ENCODE measurements at regions not wholly inside any gene's neighbourhood (a gene's known extent, or its start where the extent isn't known, plus 50 kb on each side); places are given as distances from the start of the nearest gene placed in this dataset.
"Not testable (repeated sequence)": the region's sequence is repeated elsewhere in the genome, so short reads cannot be mapped to it uniquely, and the experiment has no call there.

- Mint-ChIP-seq H3K9me3 (no peaks in the 10 kb centered on the region), H3K4me3 (no peak overlapping the region), H3K27me3 (peaks cover 14% of the 10 kb centered on the region), H3K27ac (no peak overlapping the region), H3K4me1 (no peaks in the 10 kb centered on the region), H3K36me3 (no peaks in the 10 kb centered on the region)
- DNase-seq = no peak
These were observed 55.6 kb downstream of the SOWAHC start for GRCh38 chr2:109669731-109670130.

GRCh38 chr2:109670556-109671411, 56.6 kb downstream of the SOWAHC start:
- H3K4me3 Mint-ChIP-seq = no peak overlapping the region
- H3K27ac Mint-ChIP-seq = peak overlapping the region; percentile 8
- DNase-seq = no peak
- H3K27me3 Mint-ChIP-seq = peaks cover 14% of the 10 kb centered on the region
- H3K4me1 Mint-ChIP-seq = no peaks in the 10 kb centered on the region
- H3K36me3 Mint-ChIP-seq = no peaks in the 10 kb centered on the region
- H3K9me3 Mint-ChIP-seq = no peaks in the 10 kb centered on the region

- no peak for DNase-seq
- Mint-ChIP-seq H3K27ac (no peak overlapping the region), H3K4me3 (no peak overlapping the region)
These were observed 60.9 kb downstream of the SOWAHC start for GRCh38 chr2:109674894-109675534.

GRCh38 chr2:109675666-109676345, 61.6 kb downstream of the SOWAHC start:
- Mint-ChIP-seq H3K4me1 (no peaks in the 10 kb centered on the region), H3K4me3 (no peak overlapping the region), H3K9me3 (no peaks in the 10 kb centered on the region), H3K27me3 (peaks cover 13% of the 10 kb centered on the region), H3K36me3 (no peaks in the 10 kb centered on the region), H3K27ac (no peak overlapping the region)
- no peak for DNase-seq

More at GRCh38 chr2:109674894-109675534, 60.9 kb downstream of the SOWAHC start:
- H3K36me3 Mint-ChIP-seq = no peaks in the 10 kb centered on the region
- no peaks in the 10 kb centered on the region for H3K9me3 Mint-ChIP-seq
- H3K4me1 Mint-ChIP-seq = no peaks in the 10 kb centered on the region
- H3K27me3 Mint-ChIP-seq = peaks cover 10% of the 10 kb centered on the region

- no peaks in the 10 kb centered on the region for H3K9me3 Mint-ChIP-seq
These were observed 62.3 kb downstream of the SOWAHC start for GRCh38 chr2:109676346-109676902.

GRCh38 chr2:109677121-109677731, 63.1 kb downstream of the SOWAHC start:
- not testable (repeated sequence) for H3K4me1 Mint-ChIP-seq, H3K27ac Mint-ChIP-seq, H3K9me3 Mint-ChIP-seq, DNase-seq, H3K36me3 Mint-ChIP-seq, H3K4me3 Mint-ChIP-seq
- H3K27me3 Mint-ChIP-seq = peaks cover 24% of the 10 kb centered on the region

More at GRCh38 chr2:109676346-109676902, 62.3 kb downstream of the SOWAHC start:
- Mint-ChIP-seq H3K36me3 (no peaks in the 10 kb centered on the region), H3K27ac (no peak overlapping the region), H3K4me1 (no peaks in the 10 kb centered on the region), H3K27me3 (peaks cover 19% of the 10 kb centered on the region), H3K4me3 (no peak overlapping the region)
- DNase-seq = no peak

GRCh38 chr2:109677835-109678580, 63.8 kb downstream of the SOWAHC start:
- H3K9me3 Mint-ChIP-seq = no peaks in the 10 kb centered on the region
- no peaks in the 10 kb centered on the region for H3K36me3 Mint-ChIP-seq
- H3K27ac Mint-ChIP-seq = no peak overlapping the region
- H3K4me3 Mint-ChIP-seq = no peak overlapping the region
- peaks cover 24% of the 10 kb centered on the region for H3K27me3 Mint-ChIP-seq
- DNase-seq = no peak
- no peaks in the 10 kb centered on the region for H3K4me1 Mint-ChIP-seq

GRCh38 chr2:109678724-109679201, 64.6 kb downstream of the SOWAHC start:
- DNase-seq, H3K36me3 Mint-ChIP-seq, H3K4me3 Mint-ChIP-seq, H3K27ac Mint-ChIP-seq, H3K4me1 Mint-ChIP-seq, H3K9me3 Mint-ChIP-seq: not testable (repeated sequence)
- peaks cover 22% of the 10 kb centered on the region for H3K27me3 Mint-ChIP-seq

GRCh38 chr2:109679225-109679624, 65.1 kb downstream of the SOWAHC start:
- Mint-ChIP-seq H3K4me3 (no peak overlapping the region), H3K27me3 (peaks cover 22% of the 10 kb centered on the region), H3K36me3 (no peaks in the 10 kb centered on the region), H3K4me1 (no peaks in the 10 kb centered on the region), H3K9me3 (no peaks in the 10 kb centered on the region), H3K27ac (no peak overlapping the region)
- DNase-seq = no peak

GRCh38 chr2:109679626-109680025, 65.5 kb downstream of the SOWAHC start:
- no peak overlapping the region for H3K4me3 Mint-ChIP-seq
- H3K9me3 Mint-ChIP-seq = no peaks in the 10 kb centered on the region
- H3K27ac Mint-ChIP-seq = no peak overlapping the region
- peaks cover 22% of the 10 kb centered on the region for H3K27me3 Mint-ChIP-seq
- no peaks in the 10 kb centered on the region for H3K4me1 Mint-ChIP-seq
- no peak for DNase-seq
- H3K36me3 Mint-ChIP-seq = no peaks in the 10 kb centered on the region

- no peak overlapping the region for H3K27ac Mint-ChIP-seq
- peaks cover 22% of the 10 kb centered on the region for H3K27me3 Mint-ChIP-seq
- no peaks in the 10 kb centered on the region for H3K4me1 Mint-ChIP-seq
These were observed 66.5 kb downstream of the SOWAHC start for GRCh38 chr2:109680523-109681297.

GRCh38 chr2:109681633-109682380, 67.6 kb downstream of the SOWAHC start:
- Mint-ChIP-seq H3K27me3 (peaks cover 24% of the 10 kb centered on the region), H3K4me1 (no peaks in the 10 kb centered on the region), H3K9me3 (no peaks in the 10 kb centered on the region), H3K4me3 (no peak overlapping the region), H3K27ac (no peak overlapping the region), H3K36me3 (no peaks in the 10 kb centered on the region)
- no peak for DNase-seq

More at GRCh38 chr2:109680523-109681297, 66.5 kb downstream of the SOWAHC start:
- H3K4me3 Mint-ChIP-seq = no peak overlapping the region
- no peaks in the 10 kb centered on the region for H3K9me3 Mint-ChIP-seq
- H3K36me3 Mint-ChIP-seq = no peaks in the 10 kb centered on the region
- no peak for DNase-seq

GRCh38 chr2:109683452-109683851, 69.3 kb downstream of the SOWAHC start:
- DNase-seq = no peak
- no peaks in the 10 kb centered on the region for H3K4me1 Mint-ChIP-seq
- no peak overlapping the region for H3K4me3 Mint-ChIP-seq
- no peaks in the 10 kb centered on the region for H3K9me3 Mint-ChIP-seq
- H3K27me3 Mint-ChIP-seq = peaks cover 24% of the 10 kb centered on the region
- no peak overlapping the region for H3K27ac Mint-ChIP-seq
- H3K36me3 Mint-ChIP-seq = no peaks in the 10 kb centered on the region

Data from activated naive CD8-positive, alpha-beta T cell treated with anti-CD3 and anti-CD28 coated beads for 36 hours (primary cell).